ENCODE measurements at regions not wholly inside any gene's neighbourhood (a gene's known extent, or its start where the extent isn't known, plus 50 kb on each side); places are given as distances from the start of the nearest gene placed in this dataset.

DNA sequence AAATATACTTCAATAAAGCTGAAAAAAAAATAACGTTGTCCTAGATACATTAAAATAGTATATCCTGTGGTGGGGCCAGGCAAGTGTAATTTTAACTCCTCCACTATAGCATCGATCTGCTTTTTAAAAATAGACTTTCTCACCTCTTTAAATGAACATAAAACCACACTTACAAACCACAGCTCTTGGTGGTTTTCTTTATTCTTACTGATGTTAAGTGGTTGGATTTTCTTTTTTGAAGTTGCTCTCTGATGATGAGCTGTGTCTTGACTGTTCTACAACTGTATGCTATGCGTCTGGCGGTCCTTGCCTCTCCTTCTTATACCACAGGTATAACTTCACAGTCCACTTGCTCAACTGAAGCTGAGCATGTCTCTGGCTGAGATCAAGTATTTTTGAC lies 721.5 kb upstream of the KLHL1 start:
- no peaks in the 10 kb centered on the region for H3K9me3 ChIP-seq
- WGBS (ENCODE audit: missing lambda C conversion rate): 19% methylated on average over 4 of the region's 4 CpGs
- ChIA-PET POLR2A (no interaction called here), CTCF (no interaction called here)
- H3K27ac ChIP-seq: no peak overlapping the region
- no peaks in the 10 kb centered on the region for H3K4me1 ChIP-seq
- no peak overlapping the region for H3K4me2 ChIP-seq
- no peak for FAIRE-seq
- H3K4me3 ChIP-seq: no peak overlapping the region
- TF ChIP-seq ZNF302 (CRISPR knock-in tag; IDR thresholded peaks at IDR 0.05) (no peak), EP300 (IDR thresholded peaks at IDR 0.05) (no peak), POLR2AphosphoS2 (conservative IDR thresholded peaks at IDR 0.05; ENCODE audit: low read length) (no peak), SMC3 (IDR thresholded peaks at IDR 0.05) (no peak), BHLHE40 (IDR thresholded peaks at IDR 0.05; ENCODE audit: low read depth, low read length) (no peak), CEBPB (IDR thresholded peaks at IDR 0.05) (no peak), CHD2 (IDR thresholded peaks at IDR 0.05; ENCODE audit: low read length, partially characterized antibody) (no peak), HOXB5 (CRISPR knock-in tag; IDR thresholded peaks at IDR 0.05) (no peak)
- ATAC-seq: no peak
- no peak for DNase-seq (ENCODE audit: low read depth in 1 of 2, low spot score in 1 of 2)

DNA sequence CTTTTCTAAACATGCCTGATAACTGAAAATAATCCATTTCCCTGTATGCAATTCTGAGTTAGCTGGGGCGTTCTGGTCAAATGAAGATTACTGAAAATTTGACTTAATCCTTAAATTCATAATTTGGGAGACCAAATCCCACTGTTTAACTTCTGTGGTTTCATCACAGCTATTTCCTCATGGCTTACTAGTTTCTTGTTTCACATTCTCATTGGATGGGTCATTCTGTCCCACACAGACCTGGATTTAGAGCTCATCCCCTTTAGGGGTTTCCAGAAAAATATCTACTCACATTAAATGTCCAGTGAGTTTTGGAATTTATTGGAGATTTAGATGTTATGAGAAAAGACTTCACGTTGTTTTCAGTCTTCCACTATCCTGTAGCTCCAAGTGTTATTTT lies 709.3 kb upstream of the KLHL1 start:
- ChIA-PET CTCF (interaction anchor here (0.6 kb wide), 1 partner anchor 111 kb away, joined by 3 read pairs; no protein-coding TSS in a partner anchor), POLR2A (no interaction called here)
- TF ChIP-seq HOXB13 (CRISPR knock-in tag; IDR thresholded peaks at IDR 0.05; ENCODE audit: low read depth) (no peak), BHLHE40 (IDR thresholded peaks at IDR 0.05; ENCODE audit: low read depth, low read length) (no peak)
- TF ChIP-seq, protein P1, sequence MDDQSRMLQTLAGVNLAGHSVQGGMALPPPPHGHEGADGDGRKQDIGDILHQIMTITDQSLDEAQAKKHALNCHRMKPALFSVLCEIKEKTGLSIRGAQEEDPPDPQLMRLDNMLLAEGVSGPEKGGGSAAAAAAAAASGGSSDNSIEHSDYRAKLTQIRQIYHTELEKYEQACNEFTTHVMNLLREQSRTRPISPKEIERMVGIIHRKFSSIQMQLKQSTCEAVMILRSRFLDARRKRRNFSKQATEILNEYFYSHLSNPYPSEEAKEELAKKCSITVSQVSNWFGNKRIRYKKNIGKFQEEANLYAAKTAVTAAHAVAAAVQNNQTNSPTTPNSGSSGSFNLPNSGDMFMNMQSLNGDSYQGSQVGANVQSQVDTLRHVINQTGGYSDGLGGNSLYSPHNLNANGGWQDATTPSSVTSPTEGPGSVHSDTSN (IDR thresholded peaks at IDR 0.05): no peak
- TF ChIP-seq, protein P2, sequence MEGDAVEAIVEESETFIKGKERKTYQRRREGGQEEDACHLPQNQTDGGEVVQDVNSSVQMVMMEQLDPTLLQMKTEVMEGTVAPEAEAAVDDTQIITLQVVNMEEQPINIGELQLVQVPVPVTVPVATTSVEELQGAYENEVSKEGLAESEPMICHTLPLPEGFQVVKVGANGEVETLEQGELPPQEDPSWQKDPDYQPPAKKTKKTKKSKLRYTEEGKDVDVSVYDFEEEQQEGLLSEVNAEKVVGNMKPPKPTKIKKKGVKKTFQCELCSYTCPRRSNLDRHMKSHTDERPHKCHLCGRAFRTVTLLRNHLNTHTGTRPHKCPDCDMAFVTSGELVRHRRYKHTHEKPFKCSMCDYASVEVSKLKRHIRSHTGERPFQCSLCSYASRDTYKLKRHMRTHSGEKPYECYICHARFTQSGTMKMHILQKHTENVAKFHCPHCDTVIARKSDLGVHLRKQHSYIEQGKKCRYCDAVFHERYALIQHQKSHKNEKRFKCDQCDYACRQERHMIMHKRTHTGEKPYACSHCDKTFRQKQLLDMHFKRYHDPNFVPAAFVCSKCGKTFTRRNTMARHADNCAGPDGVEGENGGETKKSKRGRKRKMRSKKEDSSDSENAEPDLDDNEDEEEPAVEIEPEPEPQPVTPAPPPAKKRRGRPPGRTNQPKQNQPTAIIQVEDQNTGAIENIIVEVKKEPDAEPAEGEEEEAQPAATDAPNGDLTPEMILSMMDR (IDR thresholded peaks at IDR 0.05): no peak
- Histone ChIP-seq H3K4me1 (no peaks in the 10 kb centered on the region), H3K4me3 (no peak overlapping the region), H3K4me2 (no peak overlapping the region), H3K27ac (no peak overlapping the region), H3K9me3 (no peaks in the 10 kb centered on the region)
- FAIRE-seq (no peak), DNase-seq (ENCODE audit: low read depth in 1 of 2, low spot score in 1 of 2) (no peak), ATAC-seq (no peak)
- WGBS (ENCODE audit: missing lambda C conversion rate): 7% methylated on average over 2 of the region's 2 CpGs

DNA sequence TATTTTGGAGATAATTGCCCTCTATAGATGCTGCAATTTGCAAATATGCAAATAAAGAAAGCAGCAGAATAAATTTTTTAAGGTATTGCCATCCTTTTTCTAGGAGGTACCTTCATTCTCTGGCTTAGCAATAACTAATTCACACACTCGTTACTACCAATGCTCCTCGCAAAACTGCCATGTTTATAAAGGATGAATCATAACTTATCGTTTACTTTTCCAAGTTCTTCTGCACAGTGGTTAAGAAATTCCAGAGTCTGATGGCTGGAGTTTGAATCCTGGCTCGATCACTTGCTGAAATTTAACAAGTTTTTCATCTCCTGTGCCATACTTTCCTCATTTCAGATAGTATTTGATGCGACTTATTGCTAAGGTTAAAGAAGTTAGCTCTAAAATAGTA lies 708.6 kb upstream of the KLHL1 start:
- no peak for ATAC-seq
- under 1% methylated on average over 5 of the region's 5 CpGs for WGBS (ENCODE audit: missing lambda C conversion rate)
- no peak overlapping the region for H3K4me3 ChIP-seq
- CTCF ChIA-PET: no interaction called here
- H3K9me3 ChIP-seq: no peaks in the 10 kb centered on the region
- FAIRE-seq: no peak
- H3K4me2 ChIP-seq: no peak overlapping the region
- POLR2A ChIA-PET: no interaction called here
- H3K27ac ChIP-seq: no peak overlapping the region
- H3K4me1 ChIP-seq: no peaks in the 10 kb centered on the region
- no peak for TF ChIP-seq ZC3H11A (IDR thresholded peaks at IDR 0.05)
- no peak for TF ChIP-seq SREBF2 (IDR thresholded peaks at IDR 0.05)
- TF ChIP-seq, protein P1 (IDR thresholded peaks at IDR 0.05): no peak
- TF ChIP-seq MYC (IDR thresholded peaks at IDR 0.05; ENCODE audit: borderline replicate concordance, low read length): no peak
- TF ChIP-seq, protein P3, sequence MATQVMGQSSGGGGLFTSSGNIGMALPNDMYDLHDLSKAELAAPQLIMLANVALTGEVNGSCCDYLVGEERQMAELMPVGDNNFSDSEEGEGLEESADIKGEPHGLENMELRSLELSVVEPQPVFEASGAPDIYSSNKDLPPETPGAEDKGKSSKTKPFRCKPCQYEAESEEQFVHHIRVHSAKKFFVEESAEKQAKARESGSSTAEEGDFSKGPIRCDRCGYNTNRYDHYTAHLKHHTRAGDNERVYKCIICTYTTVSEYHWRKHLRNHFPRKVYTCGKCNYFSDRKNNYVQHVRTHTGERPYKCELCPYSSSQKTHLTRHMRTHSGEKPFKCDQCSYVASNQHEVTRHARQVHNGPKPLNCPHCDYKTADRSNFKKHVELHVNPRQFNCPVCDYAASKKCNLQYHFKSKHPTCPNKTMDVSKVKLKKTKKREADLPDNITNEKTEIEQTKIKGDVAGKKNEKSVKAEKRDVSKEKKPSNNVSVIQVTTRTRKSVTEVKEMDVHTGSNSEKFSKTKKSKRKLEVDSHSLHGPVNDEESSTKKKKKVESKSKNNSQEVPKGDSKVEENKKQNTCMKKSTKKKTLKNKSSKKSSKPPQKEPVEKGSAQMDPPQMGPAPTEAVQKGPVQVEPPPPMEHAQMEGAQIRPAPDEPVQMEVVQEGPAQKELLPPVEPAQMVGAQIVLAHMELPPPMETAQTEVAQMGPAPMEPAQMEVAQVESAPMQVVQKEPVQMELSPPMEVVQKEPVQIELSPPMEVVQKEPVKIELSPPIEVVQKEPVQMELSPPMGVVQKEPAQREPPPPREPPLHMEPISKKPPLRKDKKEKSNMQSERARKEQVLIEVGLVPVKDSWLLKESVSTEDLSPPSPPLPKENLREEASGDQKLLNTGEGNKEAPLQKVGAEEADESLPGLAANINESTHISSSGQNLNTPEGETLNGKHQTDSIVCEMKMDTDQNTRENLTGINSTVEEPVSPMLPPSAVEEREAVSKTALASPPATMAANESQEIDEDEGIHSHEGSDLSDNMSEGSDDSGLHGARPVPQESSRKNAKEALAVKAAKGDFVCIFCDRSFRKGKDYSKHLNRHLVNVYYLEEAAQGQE (IDR thresholded peaks at IDR 0.05): no peak
- TF ChIP-seq TFCP2L1 (CRISPR knock-in tag; IDR thresholded peaks at IDR 0.05): no peak
- no peak for TF ChIP-seq FOSL2 (IDR thresholded peaks at IDR 0.05)
- TF ChIP-seq FOSL2 (CRISPR knock-in tag; IDR thresholded peaks at IDR 0.05): no peak
- TF ChIP-seq RAD21 (conservative IDR thresholded peaks at IDR 0.05 in 1 of 2, IDR thresholded peaks at IDR 0.05 in 1 of 2): no peak
- TF ChIP-seq POLR2A (IDR thresholded peaks at IDR 0.05; ENCODE audit: low read length): no peak
- no peak for TF ChIP-seq ZSCAN20 (CRISPR knock-in tag; IDR thresholded peaks at IDR 0.05)
- TF ChIP-seq, protein P4, sequence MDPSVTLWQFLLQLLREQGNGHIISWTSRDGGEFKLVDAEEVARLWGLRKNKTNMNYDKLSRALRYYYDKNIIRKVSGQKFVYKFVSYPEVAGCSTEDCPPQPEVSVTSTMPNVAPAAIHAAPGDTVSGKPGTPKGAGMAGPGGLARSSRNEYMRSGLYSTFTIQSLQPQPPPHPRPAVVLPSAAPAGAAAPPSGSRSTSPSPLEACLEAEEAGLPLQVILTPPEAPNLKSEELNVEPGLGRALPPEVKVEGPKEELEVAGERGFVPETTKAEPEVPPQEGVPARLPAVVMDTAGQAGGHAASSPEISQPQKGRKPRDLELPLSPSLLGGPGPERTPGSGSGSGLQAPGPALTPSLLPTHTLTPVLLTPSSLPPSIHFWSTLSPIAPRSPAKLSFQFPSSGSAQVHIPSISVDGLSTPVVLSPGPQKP (IDR thresholded peaks at IDR 0.05; ENCODE audit: low read depth, low read length): no peak
- no peak for TF ChIP-seq GATA3 (IDR thresholded peaks at IDR 0.05; ENCODE audit: borderline replicate concordance)
- TF ChIP-seq CBX2 (IDR thresholded peaks at IDR 0.05; ENCODE audit: borderline replicate concordance, low read depth): no peak
- TF ChIP-seq, protein P5, sequence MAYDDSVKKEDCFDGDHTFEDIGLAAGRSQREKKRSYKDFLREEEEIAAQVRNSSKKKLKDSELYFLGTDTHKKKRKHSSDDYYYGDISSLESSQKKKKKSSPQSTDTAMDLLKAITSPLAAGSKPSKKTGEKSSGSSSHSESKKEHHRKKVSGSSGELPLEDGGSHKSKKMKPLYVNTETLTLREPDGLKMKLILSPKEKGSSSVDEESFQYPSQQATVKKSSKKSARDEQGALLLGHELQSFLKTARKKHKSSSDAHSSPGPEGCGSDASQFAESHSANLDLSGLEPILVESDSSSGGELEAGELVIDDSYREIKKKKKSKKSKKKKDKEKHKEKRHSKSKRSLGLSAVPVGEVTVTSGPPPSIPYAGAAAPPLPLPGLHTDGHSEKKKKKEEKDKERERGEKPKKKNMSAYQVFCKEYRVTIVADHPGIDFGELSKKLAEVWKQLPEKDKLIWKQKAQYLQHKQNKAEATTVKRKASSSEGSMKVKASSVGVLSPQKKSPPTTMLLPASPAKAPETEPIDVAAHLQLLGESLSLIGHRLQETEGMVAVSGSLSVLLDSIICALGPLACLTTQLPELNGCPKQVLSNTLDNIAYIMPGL (CRISPR knock-in tag; IDR thresholded peaks at IDR 0.05; ENCODE audit: borderline replicate concordance): no peak
- TF ChIP-seq EP300 (IDR thresholded peaks at IDR 0.05): no peak
- no peak for TF ChIP-seq ZNF302 (CRISPR knock-in tag; IDR thresholded peaks at IDR 0.05)
- DNase-seq (ENCODE audit: low read depth in 1 of 2, low spot score in 1 of 2): no peak
